Umbilical cord (tissue), 1 donor: ENCODE measurements at regions not wholly inside any gene's neighbourhood (a gene's known extent, or its start where the extent isn't known, plus 50 kb on each side); places are given as distances from the start of the nearest gene placed in this dataset.
"Not testable (repeated sequence)": the region's sequence is repeated elsewhere in the genome, so short reads cannot be mapped to it uniquely, and the experiment has no call there.

Experiments used
- DNase-seq: peaks from one replicate; pipeline ENCODE4 v3.0.0-alpha.2; 2015; ENCODE audit warnings: low spot score

DNA sequence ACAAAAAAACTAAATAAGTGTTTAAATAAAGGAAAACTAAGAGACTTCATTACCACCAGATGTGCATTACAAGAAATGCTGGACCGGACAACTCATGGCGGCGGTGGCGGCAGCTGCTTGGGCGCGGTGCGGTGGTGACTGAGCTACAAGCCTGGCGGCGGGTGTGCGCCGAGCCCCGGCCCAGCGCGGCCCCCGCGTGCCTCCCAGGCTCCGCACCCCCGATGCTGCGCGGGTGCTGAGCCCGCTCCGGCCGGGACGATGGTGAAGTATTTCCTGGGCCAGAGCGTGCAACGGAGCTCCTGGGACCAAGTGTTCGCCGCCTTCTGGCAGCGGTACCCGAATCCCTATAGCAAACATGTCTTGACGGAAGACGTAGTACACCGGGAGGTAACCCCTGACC lies 52.2 kb upstream of the RCOR3 start:
- no peak for DNase-seq

DNA sequence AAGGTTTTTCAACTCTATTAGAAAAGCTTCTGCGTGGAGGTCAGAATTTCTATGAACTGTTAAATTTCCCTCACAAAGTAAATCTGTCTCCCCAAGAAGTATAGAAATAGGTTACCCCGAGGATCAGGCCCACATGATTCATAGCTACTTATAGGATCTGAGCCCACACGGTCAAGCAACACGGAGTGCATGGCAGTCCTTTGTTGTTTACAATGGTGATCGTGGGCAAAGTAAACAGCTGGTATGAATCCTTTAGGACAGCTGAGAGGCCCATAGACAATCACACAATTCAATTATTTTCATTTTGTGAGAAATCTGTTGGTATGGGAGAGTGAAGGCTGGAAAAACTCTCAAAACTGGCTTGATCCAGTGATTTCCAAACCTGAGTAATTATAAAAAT lies 58.9 kb upstream of the RCOR3 start:
- DNase-seq: no peak

GRCh38 chr1:211198880-211199279 lies 60.3 kb upstream of the RCOR3 start:
- no peak for DNase-seq

DNA sequence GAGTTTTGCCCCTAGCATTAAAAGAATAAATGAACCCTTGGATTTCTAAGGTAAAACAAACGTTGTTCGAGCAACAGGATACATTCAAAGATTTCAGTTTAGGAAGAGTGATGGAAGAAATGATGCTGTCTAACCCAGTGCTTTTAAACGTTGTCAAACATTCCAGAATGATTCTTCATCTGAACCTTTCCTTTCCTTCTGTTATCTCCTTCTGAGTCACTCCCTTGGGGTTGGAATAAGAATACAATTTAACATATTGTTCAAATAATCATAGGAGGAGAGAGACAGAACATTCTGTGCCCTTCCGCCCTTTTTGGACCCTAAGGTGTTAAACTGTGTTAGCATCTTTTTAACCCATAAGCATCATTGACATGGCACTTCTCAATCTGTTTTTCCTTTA lies 61.1 kb upstream of the RCOR3 start:
- DNase-seq: no peak

DNA sequence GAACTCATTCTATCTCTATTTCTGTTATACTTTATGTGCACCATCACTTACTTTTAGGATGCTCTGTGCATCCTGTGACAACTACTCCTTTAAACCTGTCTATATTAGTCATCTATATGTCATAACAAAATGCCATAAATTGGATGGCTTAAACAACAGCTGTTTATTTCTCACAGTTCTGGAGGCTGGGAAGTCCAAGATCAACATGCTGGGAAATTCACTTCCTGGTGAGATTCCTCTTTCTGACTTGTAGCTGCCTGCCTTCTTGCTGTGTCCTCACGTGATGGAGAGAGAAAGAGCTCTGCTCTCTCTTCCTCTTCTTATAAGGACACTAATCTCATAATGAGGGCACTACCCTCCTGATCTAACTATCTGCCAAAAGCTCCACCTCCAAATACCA lies 62.3 kb upstream of the RCOR3 start:
- DNase-seq: no peak

GRCh38 chr1:211194826-211195225 lies 60.9 kb upstream of the KCNH1 start:
- DNase-seq: no peak

DNA sequence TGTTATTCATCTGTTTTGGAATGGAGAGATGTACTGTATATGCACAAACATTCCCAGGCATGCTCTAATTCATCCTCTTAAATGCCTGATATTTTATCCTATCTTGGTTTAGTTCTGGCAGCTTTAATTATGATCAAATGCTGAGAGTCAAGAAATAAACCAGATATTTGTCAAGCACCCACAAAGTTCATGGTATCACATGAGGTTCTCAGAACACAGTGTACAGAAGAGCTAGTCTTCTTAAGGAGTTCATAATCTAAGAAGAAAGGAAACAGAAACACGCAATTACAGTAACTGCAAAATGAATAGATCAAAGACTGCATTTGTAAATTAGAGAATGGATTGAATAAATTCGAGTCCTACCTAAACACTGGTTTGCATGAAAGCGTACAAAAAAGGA lies 58.3 kb upstream of the KCNH1 start:
- DNase-seq: peak; percentile 9

- not testable (repeated sequence) for DNase-seq
Observed at GRCh38 chr1:211188721-211189120, 54.8 kb upstream of the KCNH1 start.

DNA sequence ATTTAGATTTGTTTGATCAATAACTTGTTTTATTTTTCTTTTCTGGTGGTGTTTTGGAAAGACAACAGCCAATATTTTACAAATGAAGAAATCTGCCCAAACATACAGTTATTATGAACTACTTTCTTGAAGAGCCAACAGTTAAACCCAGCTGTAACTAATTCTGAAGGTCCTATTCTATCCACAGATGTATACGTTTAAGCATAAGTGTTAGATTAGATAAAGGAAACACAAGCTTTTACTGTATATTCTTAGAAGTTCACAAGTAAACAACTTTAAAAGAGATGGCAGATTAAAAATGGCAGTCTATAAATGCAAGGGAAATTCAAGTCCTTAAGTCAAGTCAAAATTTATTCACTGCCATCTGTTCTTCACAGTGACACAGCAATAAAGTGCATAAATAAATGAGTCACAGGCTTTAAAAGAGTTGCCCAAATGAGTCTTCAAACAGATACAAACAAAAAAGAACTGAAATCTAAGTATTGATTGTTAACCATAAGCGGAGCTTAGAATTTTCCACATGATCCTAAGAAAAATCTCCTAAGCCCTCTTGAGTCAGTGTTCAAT lies 49.9 kb upstream of the KCNH1 start:
- no peak for DNase-seq
